WTC11 (cell line): ENCODE measurements at regions not wholly inside any gene's neighbourhood (a gene's known extent, or its start where the extent isn't known, plus 50 kb on each side); places are given as distances from the start of the nearest gene placed in this dataset.

ENCODE experiments used
- JUN ChIP-seq: sonication (generic); formaldehyde crosslinking; IDR thresholded peaks from 2 replicates; pipeline ENCODE4 v1.8.0; 2023; ENCODE audit warnings: mild to moderate bottlenecking, missing genetic modification reagents
- KAT7 ChIP-seq: sonication (generic); formaldehyde crosslinking; IDR thresholded peaks from 2 replicates; pipeline ENCODE4 v1.8.1; 2023; ENCODE audit warnings: missing genetic modification reagents, mild to moderate bottlenecking, borderline replicate concordance
- TF ChIP-seq, protein P1 (sequence below): fragments of 200-600 bp; IDR thresholded peaks from 2 replicates; pipeline ENCODE4 v1.8.0; 2022; ENCODE audit warnings: antibody characterized with exemption

DNA sequence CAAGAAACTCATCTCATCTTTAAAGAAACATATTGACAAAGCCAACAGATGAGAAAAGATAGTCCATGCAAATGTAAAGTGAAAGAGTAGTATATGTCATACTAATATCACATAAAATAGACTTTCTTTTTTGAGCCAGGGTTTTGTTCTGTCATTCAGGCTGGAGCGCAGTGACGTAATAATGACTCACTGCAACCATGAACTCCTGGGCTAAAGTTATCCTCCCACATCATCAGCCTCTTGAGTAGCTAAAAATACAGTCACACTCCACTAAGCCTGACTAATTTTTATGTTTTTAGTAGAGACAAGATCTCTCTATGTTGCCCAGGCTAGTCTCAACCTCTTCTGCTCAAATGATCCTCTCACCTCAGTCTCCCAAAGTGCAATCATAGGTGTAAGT is 51.8 kb upstream of the TRAM1L1 start:
- TF ChIP-seq, protein P1, sequence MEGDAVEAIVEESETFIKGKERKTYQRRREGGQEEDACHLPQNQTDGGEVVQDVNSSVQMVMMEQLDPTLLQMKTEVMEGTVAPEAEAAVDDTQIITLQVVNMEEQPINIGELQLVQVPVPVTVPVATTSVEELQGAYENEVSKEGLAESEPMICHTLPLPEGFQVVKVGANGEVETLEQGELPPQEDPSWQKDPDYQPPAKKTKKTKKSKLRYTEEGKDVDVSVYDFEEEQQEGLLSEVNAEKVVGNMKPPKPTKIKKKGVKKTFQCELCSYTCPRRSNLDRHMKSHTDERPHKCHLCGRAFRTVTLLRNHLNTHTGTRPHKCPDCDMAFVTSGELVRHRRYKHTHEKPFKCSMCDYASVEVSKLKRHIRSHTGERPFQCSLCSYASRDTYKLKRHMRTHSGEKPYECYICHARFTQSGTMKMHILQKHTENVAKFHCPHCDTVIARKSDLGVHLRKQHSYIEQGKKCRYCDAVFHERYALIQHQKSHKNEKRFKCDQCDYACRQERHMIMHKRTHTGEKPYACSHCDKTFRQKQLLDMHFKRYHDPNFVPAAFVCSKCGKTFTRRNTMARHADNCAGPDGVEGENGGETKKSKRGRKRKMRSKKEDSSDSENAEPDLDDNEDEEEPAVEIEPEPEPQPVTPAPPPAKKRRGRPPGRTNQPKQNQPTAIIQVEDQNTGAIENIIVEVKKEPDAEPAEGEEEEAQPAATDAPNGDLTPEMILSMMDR, result no peak
- TF ChIP-seq JUN (CRISPR knock-in tag) (no peak), KAT7 (no peak)
